Testis (tissue), 2 donors: ENCODE measurements at regions not wholly inside any gene's neighbourhood (a gene's known extent, or its start where the extent isn't known, plus 50 kb on each side); places are given as distances from the start of the nearest gene placed in this dataset.

Experiments
- DNase-seq: peaks from one replicate; pipeline ENCODE4 v3.0.0-alpha.2; 2019
- H3K27ac ChIP-seq, 2 donors: fragments of 200-600 bp; sonication (generic); one replicate each; pipeline ENCODE4 v1.5.1; 2019
- H3K27me3 ChIP-seq: fragments of 200-600 bp; sonication (generic); one replicate; pipeline ENCODE4 v1.5.1; 2019
- H3K36me3 ChIP-seq: fragments of 200-600 bp; sonication (generic); one replicate; pipeline ENCODE4 v1.5.1; 2017; ENCODE audit warnings: low read depth; ENCODE audit errors: missing control alignments
- H3K4me1 ChIP-seq: fragments of 200-600 bp; sonication (generic); one replicate; pipeline ENCODE4 v1.5.1; 2019
- H3K4me3 ChIP-seq, 2 donors: fragments of 200-600 bp; sonication (generic); one replicate each; pipeline ENCODE4 v1.5.1; 2017 to 2019
- H3K9me3 ChIP-seq: fragments of 200-600 bp; sonication (generic); one replicate; pipeline ENCODE4 v1.5.1; 2017
- POLR2A ChIP-seq: fragments of 450-650 bp; IDR thresholded peaks from one replicate; pipeline ENCODE4 v1.6.1; 2017; ENCODE audit warnings: antibody characterized with exemption, mild to moderate bottlenecking, moderate library complexity
- WGBS, 2 donors: methylation state at CpG; one replicate each; pipeline ENCODE4 v1.1.5; 2018; 5-methylcytosine and 5-hydroxymethylcytosine counted together
- intact Hi-C: fragments of 100-400 bp; cut with DNase I; formaldehyde crosslinking; loops from one replicate; pipeline ENCODE4 v1.15.1; 2023; ENCODE audit warnings: low total_unique reads
- TF ChIP-seq, protein P1 (sequence below), 3 experiments: fragments of 450-650 bp in 2 of 3; fragments of 200-600 bp in 1 of 3; sonication (generic) in 1 of 3; IDR thresholded peaks; one replicate each; pipeline ENCODE4 v1.5.1; 2016 to 2019; ENCODE audit warnings: antibody characterized with exemption in 3 of 3, mild to moderate bottlenecking in 2 of 3, moderate library complexity in 1 of 3

DNA sequence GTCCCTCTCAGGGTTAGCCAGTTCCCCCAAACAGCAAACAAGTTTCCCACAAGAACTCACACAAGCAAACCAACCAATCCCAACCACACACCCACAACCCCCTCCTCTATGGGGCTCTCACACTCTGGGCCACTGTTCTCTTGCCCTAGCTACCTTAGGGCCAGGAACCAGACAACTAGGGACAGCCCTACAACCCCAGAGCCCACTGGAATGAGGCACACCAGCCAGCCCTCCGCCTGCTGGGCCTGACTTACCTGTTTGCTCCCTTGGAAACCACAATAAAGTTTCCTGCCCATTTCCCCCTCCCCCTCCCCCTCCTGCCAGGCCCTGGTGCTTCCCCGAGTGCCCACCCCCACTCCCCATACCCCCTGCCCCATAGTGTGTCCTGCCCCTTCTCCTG lies 132.6 kb downstream of the WDR11 start:
- WGBS, 2 donors: 75 to 100% methylated on average over 2 of the region's 2 CpGs
- no peak for DNase-seq
- intact Hi-C loops: no loop called here
- no peak for TF ChIP-seq POLR2A
- TF ChIP-seq, protein P1, sequence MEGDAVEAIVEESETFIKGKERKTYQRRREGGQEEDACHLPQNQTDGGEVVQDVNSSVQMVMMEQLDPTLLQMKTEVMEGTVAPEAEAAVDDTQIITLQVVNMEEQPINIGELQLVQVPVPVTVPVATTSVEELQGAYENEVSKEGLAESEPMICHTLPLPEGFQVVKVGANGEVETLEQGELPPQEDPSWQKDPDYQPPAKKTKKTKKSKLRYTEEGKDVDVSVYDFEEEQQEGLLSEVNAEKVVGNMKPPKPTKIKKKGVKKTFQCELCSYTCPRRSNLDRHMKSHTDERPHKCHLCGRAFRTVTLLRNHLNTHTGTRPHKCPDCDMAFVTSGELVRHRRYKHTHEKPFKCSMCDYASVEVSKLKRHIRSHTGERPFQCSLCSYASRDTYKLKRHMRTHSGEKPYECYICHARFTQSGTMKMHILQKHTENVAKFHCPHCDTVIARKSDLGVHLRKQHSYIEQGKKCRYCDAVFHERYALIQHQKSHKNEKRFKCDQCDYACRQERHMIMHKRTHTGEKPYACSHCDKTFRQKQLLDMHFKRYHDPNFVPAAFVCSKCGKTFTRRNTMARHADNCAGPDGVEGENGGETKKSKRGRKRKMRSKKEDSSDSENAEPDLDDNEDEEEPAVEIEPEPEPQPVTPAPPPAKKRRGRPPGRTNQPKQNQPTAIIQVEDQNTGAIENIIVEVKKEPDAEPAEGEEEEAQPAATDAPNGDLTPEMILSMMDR (IDR thresholded peaks at IDR 0.05): no peak
- Histone ChIP-seq H3K36me3 (no peaks in the 10 kb centered on the region), H3K9me3 (no peaks in the 10 kb centered on the region), H3K4me1 (peaks cover 4% of the 10 kb centered on the region), H3K4me3 (no peak overlapping the region), H3K27ac (no peak overlapping the region), H3K27me3 (no peaks in the 10 kb centered on the region)

DNA sequence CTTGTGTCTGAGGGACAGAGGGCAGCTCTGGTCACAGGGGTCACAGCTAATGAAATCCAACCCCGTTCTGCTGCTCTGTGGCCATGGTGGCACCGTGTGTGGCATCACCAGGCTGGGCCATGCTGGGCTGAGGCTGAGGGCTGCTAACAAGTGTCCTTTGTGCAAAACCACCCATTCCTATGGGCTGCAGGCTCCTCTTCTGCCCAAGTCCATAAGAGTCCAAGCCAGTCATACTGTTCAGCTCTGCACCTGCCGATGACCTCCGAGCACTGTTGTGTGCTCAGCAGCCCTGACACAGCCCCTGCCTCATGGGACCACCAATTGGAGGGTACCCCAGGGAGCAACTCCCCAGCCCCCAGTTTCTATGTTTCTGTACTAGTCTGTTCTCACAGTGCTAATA lies 133.1 kb downstream of the WDR11 start:
- Histone ChIP-seq H3K27ac (no peak overlapping the region), H3K9me3 (no peaks in the 10 kb centered on the region), H3K4me1 (peaks cover 3% of the 10 kb centered on the region), H3K36me3 (no peaks in the 10 kb centered on the region), H3K27me3 (no peaks in the 10 kb centered on the region), H3K4me3 (no peak overlapping the region)
- intact Hi-C loops: no loop called here
- TF ChIP-seq POLR2A: no peak
- TF ChIP-seq, protein P1 (IDR thresholded peaks at IDR 0.05): no peak
- DNase-seq: no peak
- WGBS, 2 donors: 92 to 93% methylated on average over 3 to 4 of the region's 4 CpGs

DNA sequence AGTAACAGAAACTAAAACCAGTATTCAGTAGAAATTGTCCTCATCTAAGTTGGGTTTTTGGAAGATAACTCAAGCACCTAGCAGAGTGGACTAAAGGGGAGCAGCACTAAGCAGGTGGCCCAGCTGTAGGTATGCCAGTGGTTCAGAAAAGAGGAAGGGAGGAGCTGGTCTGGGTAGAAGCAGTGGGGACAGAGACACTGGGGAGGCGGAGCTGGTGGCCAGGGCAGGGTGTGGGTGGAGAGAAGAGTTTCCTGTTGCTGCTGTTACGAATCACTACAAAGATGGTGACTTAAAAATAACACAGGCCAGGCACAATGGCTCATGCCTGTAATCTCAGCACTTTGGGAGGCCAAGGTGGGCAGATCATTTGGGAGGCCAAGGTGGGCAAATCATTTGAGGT lies 136.2 kb downstream of the WDR11 start:
- WGBS, 2 donors: 66 to 81% methylated on average over 2 of the region's 2 CpGs
- Histone ChIP-seq H3K27ac (no peak overlapping the region), H3K4me3 (no peak overlapping the region), H3K36me3 (no peaks in the 10 kb centered on the region), H3K9me3 (no peaks in the 10 kb centered on the region), H3K4me1 (no peaks in the 10 kb centered on the region), H3K27me3 (no peaks in the 10 kb centered on the region)
- no peak for DNase-seq
- intact Hi-C loops: no loop called here
- TF ChIP-seq, protein P1 (IDR thresholded peaks at IDR 0.05): no peak
- no peak for TF ChIP-seq POLR2A

DNA sequence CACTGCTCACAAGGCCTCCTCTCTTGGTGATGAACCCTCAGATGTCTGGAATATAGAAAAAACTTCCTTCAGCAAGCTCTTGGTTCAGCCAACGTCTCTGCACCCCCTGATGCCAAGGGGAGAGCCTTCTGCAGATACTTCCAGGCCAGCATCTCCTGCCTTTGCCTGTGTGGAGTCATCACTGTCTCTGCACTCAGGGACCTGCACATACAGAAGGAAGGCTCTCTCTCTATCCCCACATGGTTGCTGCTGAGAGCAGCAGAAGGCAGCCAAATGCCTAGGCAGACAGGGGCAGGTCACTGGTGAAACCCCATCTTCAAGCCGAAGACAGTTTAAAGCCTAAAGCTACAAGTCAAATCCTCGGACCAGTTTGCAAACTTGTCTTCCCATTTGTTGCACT lies 137.6 kb downstream of the WDR11 start:
- no peaks in the 10 kb centered on the region for H3K9me3 ChIP-seq
- no peak overlapping the region for H3K27ac ChIP-seq
- no peaks in the 10 kb centered on the region for H3K4me1 ChIP-seq
- intact Hi-C loops: no loop called here
- H3K4me3 ChIP-seq: no peak overlapping the region
- DNase-seq: no peak
- no peaks in the 10 kb centered on the region for H3K36me3 ChIP-seq
- 87 to 98% methylated on average over 2 to 3 of the region's 3 CpGs for WGBS, 2 donors
- TF ChIP-seq, protein P1 (IDR thresholded peaks at IDR 0.05): no peak
- no peak for TF ChIP-seq POLR2A
- H3K27me3 ChIP-seq: no peaks in the 10 kb centered on the region

DNA sequence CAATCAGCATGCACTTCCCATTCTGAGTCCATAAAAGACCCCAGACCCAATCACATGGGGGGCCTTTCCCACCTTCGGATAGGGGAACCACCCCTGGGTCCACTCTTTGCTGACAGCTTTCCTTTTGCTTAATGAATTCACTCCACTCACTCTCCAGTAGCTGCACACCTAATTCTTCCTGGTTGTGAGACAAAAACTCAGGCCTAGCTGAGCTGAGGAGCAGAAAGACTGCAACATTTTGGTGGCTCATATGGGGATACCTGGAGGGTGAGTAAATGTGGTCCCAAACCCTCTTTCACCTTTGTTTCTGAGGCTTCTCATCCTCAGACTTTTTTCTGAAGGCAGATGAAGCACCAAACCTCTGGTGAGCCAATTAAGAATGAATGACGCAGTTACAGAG lies 138.1 kb downstream of the WDR11 start:
- TF ChIP-seq, protein P1 (IDR thresholded peaks at IDR 0.05): no peak
- TF ChIP-seq POLR2A: no peak
- Histone ChIP-seq H3K27ac (no peak overlapping the region), H3K36me3 (no peaks in the 10 kb centered on the region), H3K27me3 (no peaks in the 10 kb centered on the region), H3K9me3 (no peaks in the 10 kb centered on the region), H3K4me3 (no peak overlapping the region), H3K4me1 (no peaks in the 10 kb centered on the region)
- intact Hi-C loops: no loop called here
- DNase-seq: no peak
- 94 to 98% methylated on average over 2 of the region's 2 CpGs for WGBS, 2 donors
